Peyer's patch (tissue), 4 donors: ENCODE measurements at regions not wholly inside any gene's neighbourhood (a gene's known extent, or its start where the extent isn't known, plus 50 kb on each side); places are given as distances from the start of the nearest gene placed in this dataset.

Experiments
- POLR2A ChIP-seq, 2 donors: fragments of 450-650 bp; IDR thresholded peaks; one replicate each; pipeline ENCODE4 v1.5.1; 2017; ENCODE audit warnings: antibody characterized with exemption in 2 of 2, mild to moderate bottlenecking in 2 of 2, moderate library complexity in 2 of 2
- TF ChIP-seq, protein P1 (sequence below), 6 experiments: fragments of 450-650 bp in 4 of 6; fragments of 200-600 bp in 2 of 6; sonication (generic) in 1 of 6; IDR thresholded peaks; one replicate each; pipeline ENCODE4 v1.5.1; 2017 to 2019; ENCODE audit warnings: antibody characterized with exemption in 6 of 6, mild to moderate bottlenecking in 3 of 6, moderate library complexity in 1 of 6

DNA sequence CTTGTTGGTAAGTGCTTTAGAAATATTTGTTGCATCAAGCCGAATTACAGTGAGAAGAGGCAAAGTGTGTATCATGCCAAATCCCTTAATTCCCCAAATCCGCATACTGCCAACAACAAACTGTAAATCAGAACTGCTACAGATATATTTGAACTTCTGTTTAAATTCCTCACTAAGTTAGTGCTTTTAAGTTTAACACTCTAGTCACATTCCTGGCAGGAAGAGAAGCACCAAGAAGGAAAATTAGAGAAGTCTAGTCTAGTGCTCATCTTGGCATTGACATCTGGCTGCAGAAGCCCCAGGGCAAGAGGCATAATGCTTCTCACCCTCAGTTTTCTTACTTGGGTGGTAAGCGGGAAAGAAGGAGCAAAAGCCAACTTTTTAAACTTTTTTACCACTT lies 343.5 kb downstream of the GPR37 start:
- no peak for TF ChIP-seq POLR2A (IDR thresholded peaks at IDR 0.05)
- TF ChIP-seq, protein P1, sequence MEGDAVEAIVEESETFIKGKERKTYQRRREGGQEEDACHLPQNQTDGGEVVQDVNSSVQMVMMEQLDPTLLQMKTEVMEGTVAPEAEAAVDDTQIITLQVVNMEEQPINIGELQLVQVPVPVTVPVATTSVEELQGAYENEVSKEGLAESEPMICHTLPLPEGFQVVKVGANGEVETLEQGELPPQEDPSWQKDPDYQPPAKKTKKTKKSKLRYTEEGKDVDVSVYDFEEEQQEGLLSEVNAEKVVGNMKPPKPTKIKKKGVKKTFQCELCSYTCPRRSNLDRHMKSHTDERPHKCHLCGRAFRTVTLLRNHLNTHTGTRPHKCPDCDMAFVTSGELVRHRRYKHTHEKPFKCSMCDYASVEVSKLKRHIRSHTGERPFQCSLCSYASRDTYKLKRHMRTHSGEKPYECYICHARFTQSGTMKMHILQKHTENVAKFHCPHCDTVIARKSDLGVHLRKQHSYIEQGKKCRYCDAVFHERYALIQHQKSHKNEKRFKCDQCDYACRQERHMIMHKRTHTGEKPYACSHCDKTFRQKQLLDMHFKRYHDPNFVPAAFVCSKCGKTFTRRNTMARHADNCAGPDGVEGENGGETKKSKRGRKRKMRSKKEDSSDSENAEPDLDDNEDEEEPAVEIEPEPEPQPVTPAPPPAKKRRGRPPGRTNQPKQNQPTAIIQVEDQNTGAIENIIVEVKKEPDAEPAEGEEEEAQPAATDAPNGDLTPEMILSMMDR (IDR thresholded peaks at IDR 0.05), result no peak
